ENCODE measurements at regions not wholly inside any gene's neighbourhood (a gene's known extent, or its start where the extent isn't known, plus 50 kb on each side); places are given as distances from the start of the nearest gene placed in this dataset.

GRCh38 chr3:135440233-135440632, 525.3 kb upstream of the PPP2R3A start:
- Histone ChIP-seq H3K27me3 (ENCODE audit: control insufficient read depth, insufficient read depth, low read length) (no peaks in the 10 kb centered on the region), H3K36me3 (ENCODE audit: control insufficient read depth, insufficient read depth, low read length) (no peaks in the 10 kb centered on the region)

GRCh38 chr3:135440746-135441145, 524.8 kb upstream of the PPP2R3A start:
- Histone ChIP-seq H3K27me3 (ENCODE audit: control insufficient read depth, insufficient read depth, low read length) (no peaks in the 10 kb centered on the region), H3K36me3 (ENCODE audit: control insufficient read depth, insufficient read depth, low read length) (no peaks in the 10 kb centered on the region), H3K27ac (no peak overlapping the region), H3K9ac (no peak overlapping the region), H2AFZ (no peak overlapping the region), H3K4me3 (ENCODE audit: low read depth, low read length) (no peak overlapping the region), H3K79me2 (no peaks in the 10 kb centered on the region), H3K4me1 (no peaks in the 10 kb centered on the region), H3K4me2 (ENCODE audit: low read length) (no peak overlapping the region), H3K9me3 (ENCODE audit: control insufficient read depth, low read length) (no peaks in the 10 kb centered on the region)
- TF ChIP-seq, protein P1, sequence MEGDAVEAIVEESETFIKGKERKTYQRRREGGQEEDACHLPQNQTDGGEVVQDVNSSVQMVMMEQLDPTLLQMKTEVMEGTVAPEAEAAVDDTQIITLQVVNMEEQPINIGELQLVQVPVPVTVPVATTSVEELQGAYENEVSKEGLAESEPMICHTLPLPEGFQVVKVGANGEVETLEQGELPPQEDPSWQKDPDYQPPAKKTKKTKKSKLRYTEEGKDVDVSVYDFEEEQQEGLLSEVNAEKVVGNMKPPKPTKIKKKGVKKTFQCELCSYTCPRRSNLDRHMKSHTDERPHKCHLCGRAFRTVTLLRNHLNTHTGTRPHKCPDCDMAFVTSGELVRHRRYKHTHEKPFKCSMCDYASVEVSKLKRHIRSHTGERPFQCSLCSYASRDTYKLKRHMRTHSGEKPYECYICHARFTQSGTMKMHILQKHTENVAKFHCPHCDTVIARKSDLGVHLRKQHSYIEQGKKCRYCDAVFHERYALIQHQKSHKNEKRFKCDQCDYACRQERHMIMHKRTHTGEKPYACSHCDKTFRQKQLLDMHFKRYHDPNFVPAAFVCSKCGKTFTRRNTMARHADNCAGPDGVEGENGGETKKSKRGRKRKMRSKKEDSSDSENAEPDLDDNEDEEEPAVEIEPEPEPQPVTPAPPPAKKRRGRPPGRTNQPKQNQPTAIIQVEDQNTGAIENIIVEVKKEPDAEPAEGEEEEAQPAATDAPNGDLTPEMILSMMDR (IDR thresholded peaks at IDR 0.05): no peak

More at GRCh38 chr3:135440233-135440632, 525.3 kb upstream of the PPP2R3A start:
- H3K4me2 ChIP-seq (ENCODE audit: low read length): no peak overlapping the region
- no peak overlapping the region for H2AFZ ChIP-seq
- no peak overlapping the region for H3K27ac ChIP-seq
- TF ChIP-seq, protein P1 (IDR thresholded peaks at IDR 0.05): no peak
- H3K4me1 ChIP-seq: no peaks in the 10 kb centered on the region
- H3K9ac ChIP-seq: no peak overlapping the region
- no peak overlapping the region for H3K4me3 ChIP-seq (ENCODE audit: low read depth, low read length)
- H3K9me3 ChIP-seq (ENCODE audit: control insufficient read depth, low read length): no peaks in the 10 kb centered on the region
- H3K79me2 ChIP-seq: no peaks in the 10 kb centered on the region

- H3K27ac ChIP-seq: no peak overlapping the region
- H3K4me3 ChIP-seq (ENCODE audit: low read depth, low read length): no peak overlapping the region
- TF ChIP-seq, protein P1 (IDR thresholded peaks at IDR 0.05): no peak
- no peaks in the 10 kb centered on the region for H3K27me3 ChIP-seq (ENCODE audit: control insufficient read depth, insufficient read depth, low read length)
- no peaks in the 10 kb centered on the region for H3K36me3 ChIP-seq (ENCODE audit: control insufficient read depth, insufficient read depth, low read length)
- no peak overlapping the region for H3K4me2 ChIP-seq (ENCODE audit: low read length)
- no peaks in the 10 kb centered on the region for H3K4me1 ChIP-seq
- no peaks in the 10 kb centered on the region for H3K9me3 ChIP-seq (ENCODE audit: control insufficient read depth, low read length)
- H3K79me2 ChIP-seq: no peaks in the 10 kb centered on the region
- H3K9ac ChIP-seq: no peak overlapping the region
- no peak overlapping the region for H2AFZ ChIP-seq
Observed at GRCh38 chr3:135444058-135444457, 521.5 kb upstream of the PPP2R3A start.

DNA sequence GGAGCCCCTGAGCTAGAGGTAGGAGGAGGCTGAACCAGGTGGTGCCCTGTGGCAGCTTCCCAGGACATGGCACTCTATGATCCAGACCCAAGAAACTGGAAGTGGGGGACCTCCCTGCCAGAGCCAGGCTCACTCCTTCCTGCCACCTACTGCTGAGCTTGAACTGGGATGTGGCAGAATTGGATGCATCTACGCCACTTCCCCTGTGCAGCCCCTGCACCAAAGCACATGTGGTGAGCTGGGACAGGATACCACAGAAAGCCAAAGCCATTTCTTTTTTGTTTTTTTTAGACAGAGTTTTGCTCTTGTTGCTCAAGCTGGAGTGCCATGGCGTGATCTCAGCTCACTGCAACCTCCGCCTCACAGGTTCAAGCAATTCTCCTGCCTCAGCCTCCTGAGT, 518.0 kb upstream of the PPP2R3A start:
- H3K27me3 ChIP-seq (ENCODE audit: control insufficient read depth, insufficient read depth, low read length): no peaks in the 10 kb centered on the region
- TF ChIP-seq, protein P1 (IDR thresholded peaks at IDR 0.05): no peak
- no peaks in the 10 kb centered on the region for H3K79me2 ChIP-seq
- no peaks in the 10 kb centered on the region for H3K9me3 ChIP-seq (ENCODE audit: control insufficient read depth, low read length)
- no peak overlapping the region for H3K4me2 ChIP-seq (ENCODE audit: low read length)
- no peak overlapping the region for H3K27ac ChIP-seq
- H3K4me3 ChIP-seq (ENCODE audit: low read depth, low read length): no peak overlapping the region
- H3K9ac ChIP-seq: no peak overlapping the region
- H2AFZ ChIP-seq: no peak overlapping the region
- no peaks in the 10 kb centered on the region for H3K36me3 ChIP-seq (ENCODE audit: control insufficient read depth, insufficient read depth, low read length)
- no peaks in the 10 kb centered on the region for H3K4me1 ChIP-seq

- TF ChIP-seq, protein P1 (IDR thresholded peaks at IDR 0.05): no peak
- no peak overlapping the region for H2AFZ ChIP-seq
- no peak overlapping the region for H3K27ac ChIP-seq
- H3K79me2 ChIP-seq: no peaks in the 10 kb centered on the region
- no peaks in the 10 kb centered on the region for H3K9me3 ChIP-seq (ENCODE audit: control insufficient read depth, low read length)
- H3K27me3 ChIP-seq (ENCODE audit: control insufficient read depth, insufficient read depth, low read length): no peaks in the 10 kb centered on the region
- H3K9ac ChIP-seq: no peak overlapping the region
- H3K36me3 ChIP-seq (ENCODE audit: control insufficient read depth, insufficient read depth, low read length): no peaks in the 10 kb centered on the region
- no peaks in the 10 kb centered on the region for H3K4me1 ChIP-seq
- H3K4me2 ChIP-seq (ENCODE audit: low read length): no peak overlapping the region
- H3K4me3 ChIP-seq (ENCODE audit: low read depth, low read length): no peak overlapping the region
Observed at GRCh38 chr3:135448520-135448919, 517.0 kb upstream of the PPP2R3A start.

Measured in parathyroid adenoma (tissue), 2 donors.